SK-N-SH (cell line): ENCODE measurements at regions not wholly inside any gene's neighbourhood (a gene's known extent, or its start where the extent isn't known, plus 50 kb on each side); places are given as distances from the start of the nearest gene placed in this dataset.

Experiments used
- CTCF ChIA-PET: fragments of 300-600, 350-600 bp; formaldehyde crosslinking; extraction: SDS; loops from one replicate; lab custom pipeline; 2021; lab: Yijun Ruan, JAX
- POLR2A ChIA-PET: fragments of 350-600 bp; sonication (Branson Sonifier 250); formaldehyde crosslinking; extraction: SDS; loops from one replicate; lab custom pipeline; 2020; ENCODE audit warnings: antibody characterized with exemption, inconsistent platforms; lab: Yijun Ruan, JAX
- DNase-seq: peaks from one replicate; pipeline ENCODE4 v3.0.0; 2012
- H2AFZ ChIP-seq: fragments of 200-600 bp; sonication (generic); 2 replicates; pipeline ENCODE4 v1.8.1; 2016; ENCODE audit warnings: antibody characterized with exemption, mild to moderate bottlenecking, low read depth
- H3F3A ChIP-seq: fragments of 200-600 bp; sonication (generic); replicated peaks from 2 replicates; pipeline ENCODE3; 2016; ENCODE audit warnings: antibody characterized with exemption, mild to moderate bottlenecking; ENCODE audit not compliant: insufficient read depth
- H3K27ac ChIP-seq, 2 experiments: fragments of 200-500 bp in 1 of 2; fragments of 200-600 bp in 1 of 2; sonication (Bioruptor generic) in 1 of 2; sonication (generic), shearing (Covaris generic) in 1 of 2; 2 replicates each; pipeline versions ENCODE4 v1.5.1 to v1.6.1; 2014 to 2016; ENCODE audit warnings: low read depth in 2 of 2, inconsistent platforms in 1 of 2, low read length in 1 of 2, mild to moderate bottlenecking in 1 of 2, mixed read lengths in 1 of 2
- H3K27me3 ChIP-seq: fragments of 200-600 bp; sonication (generic), shearing (Covaris generic); 2 replicates; pipeline ENCODE4 v1.6.1; 2016; ENCODE audit warnings: mixed run types; ENCODE audit not compliant: insufficient read depth
- H3K36me3 ChIP-seq, 2 experiments: fragments of 200-500 bp in 1 of 2; fragments of 200-600 bp in 1 of 2; sonication (Bioruptor generic) in 1 of 2; sonication (generic) in 1 of 2; replicated peaks in 1 of 2; 2 replicates each; pipeline versions ENCODE3 to v1.5.1; 2014 to 2016; ENCODE audit warnings: low read length in 1 of 2, mild to moderate bottlenecking in 1 of 2; ENCODE audit not compliant: insufficient read depth in 2 of 2, control insufficient read depth in 1 of 2
- H3K4me1 ChIP-seq, 2 experiments: fragments of 200-500 bp in 1 of 2; fragments of 200-600 bp in 1 of 2; sonication (Bioruptor generic) in 1 of 2; sonication (generic), shearing (Covaris generic) in 1 of 2; 2 replicates each; pipeline versions ENCODE4 v1.5.1 to v1.6.1; 2014 to 2016; ENCODE audit warnings: low read depth in 1 of 2, low read length in 1 of 2, mixed run types in 1 of 2; ENCODE audit not compliant: insufficient read depth in 2 of 2, control insufficient read depth in 1 of 2
- H3K4me2 ChIP-seq: fragments of 200-600 bp; sonication (generic), shearing (Covaris generic); 2 replicates; pipeline ENCODE4 v1.6.1; 2017; ENCODE audit warnings: mixed run types
- H3K4me3 ChIP-seq, 2 experiments: fragments of 200-500 bp in 1 of 2; fragments of 200-600 bp in 1 of 2; sonication (Bioruptor generic) in 1 of 2; sonication (generic), shearing (Covaris generic) in 1 of 2; 2 replicates each; pipeline versions ENCODE4 v1.5.1 to v1.8.1; 2014 to 2016; ENCODE audit warnings: low read depth in 2 of 2, inconsistent platforms in 1 of 2, low read length in 1 of 2, mild to moderate bottlenecking in 1 of 2, mixed read lengths in 1 of 2, moderate library complexity in 1 of 2
- H3K79me2 ChIP-seq: fragments of 200-600 bp; sonication (generic); 2 replicates; pipeline ENCODE4 v1.8.1; 2017; ENCODE audit warnings: mild to moderate bottlenecking; ENCODE audit not compliant: insufficient read depth
- H3K9ac ChIP-seq: fragments of 200-600 bp; sonication (generic); 2 replicates; pipeline ENCODE4 v1.6.1; 2017; ENCODE audit warnings: mixed run types
- H3K9me2 ChIP-seq: fragments of 200-600 bp; sonication (generic); 2 replicates; pipeline ENCODE4 v1.6.1; 2017; ENCODE audit warnings: mixed run types
- H3K9me3 ChIP-seq: fragments of 200-600 bp; sonication (generic); 2 replicates; pipeline ENCODE4 v1.6.1; 2017; ENCODE audit warnings: mixed run types, mild to moderate bottlenecking, moderate library complexity
- H4K20me1 ChIP-seq: fragments of 200-600 bp; sonication (generic); 2 replicates; pipeline ENCODE4 v1.6.1; 2017; ENCODE audit warnings: mild to moderate bottlenecking, mixed run types; ENCODE audit not compliant: insufficient read depth
- EP300 ChIP-seq, 2 experiments: IDR thresholded peaks; 2 replicates each; pipeline versions ENCODE4 v1.4.0 to v1.6.1; 2012; ENCODE audit warnings: borderline replicate concordance in 1 of 2, low read depth in 1 of 2, low read length in 1 of 2
- FOSL2 ChIP-seq: IDR thresholded peaks from 2 replicates; pipeline ENCODE4 v1.4.0; 2012; ENCODE audit warnings: low read depth, mild to moderate bottlenecking, moderate library complexity, borderline replicate concordance
- GATA2 ChIP-seq: sonication (generic); formaldehyde crosslinking; IDR thresholded peaks from 2 replicates; pipeline ENCODE4 v1.5.0; 2020; ENCODE audit warnings: mild to moderate bottlenecking, missing genetic modification reagents
- JUND ChIP-seq: IDR thresholded peaks from 2 replicates; pipeline ENCODE4 v1.4.0; 2012
- MEF2A ChIP-seq: IDR thresholded peaks from 2 replicates; pipeline ENCODE4 v1.4.0; 2012; ENCODE audit warnings: low read depth, borderline replicate concordance
- NRF1 ChIP-seq: IDR thresholded peaks from 2 replicates; pipeline ENCODE4 v1.6.1; 2012; ENCODE audit warnings: low read depth, mild to moderate bottlenecking, low read length
- RAD21 ChIP-seq: IDR thresholded peaks from 2 replicates; pipeline ENCODE4 v1.6.1; 2012; ENCODE audit warnings: mild to moderate bottlenecking, low read length
- RFX5 ChIP-seq: IDR thresholded peaks from 2 replicates; pipeline ENCODE4 v1.6.1; 2012; ENCODE audit warnings: mild to moderate bottlenecking, improper control_type of control experiment, low read length
- SMC3 ChIP-seq: IDR thresholded peaks from 2 replicates; pipeline ENCODE4 v1.6.1; 2012; ENCODE audit warnings: low read depth, low read length, improper control_type of control experiment
- TAF1 ChIP-seq: IDR thresholded peaks from 2 replicates; pipeline ENCODE4 v1.6.1; 2012; ENCODE audit warnings: low read depth, mild to moderate bottlenecking, low read length, moderate library complexity, borderline replicate concordance
- TEAD4 ChIP-seq: IDR thresholded peaks from 2 replicates; pipeline ENCODE4 v1.4.0; 2012; ENCODE audit warnings: mild to moderate bottlenecking, borderline replicate concordance; ENCODE audit not compliant: insufficient read depth
- YY1 ChIP-seq: IDR thresholded peaks from 2 replicates; pipeline ENCODE4 v1.4.0; 2012; ENCODE audit warnings: low read depth, mild to moderate bottlenecking
- WGBS: methylation state at CpG from one replicate; pipeline ENCODE4 v1.1.6; 2017; ENCODE audit warnings: low lambda C conversion rate; 5-methylcytosine and 5-hydroxymethylcytosine counted together
- TF ChIP-seq, protein P1 (sequence below): IDR thresholded peaks from 2 replicates; pipeline ENCODE4; 2012
- TF ChIP-seq, protein P2 (sequence below): IDR thresholded peaks from 2 replicates; pipeline ENCODE4 v1.6.1; 2012; ENCODE audit warnings: mild to moderate bottlenecking, low read depth, low read length, moderate library complexity
- TF ChIP-seq, protein P3 (sequence below): fragments of 200-600 bp; sonication (generic); IDR thresholded peaks from 2 replicates; pipeline ENCODE4 v1.6.1; 2017; ENCODE audit warnings: antibody characterized with exemption, mild to moderate bottlenecking, moderate library complexity

DNA sequence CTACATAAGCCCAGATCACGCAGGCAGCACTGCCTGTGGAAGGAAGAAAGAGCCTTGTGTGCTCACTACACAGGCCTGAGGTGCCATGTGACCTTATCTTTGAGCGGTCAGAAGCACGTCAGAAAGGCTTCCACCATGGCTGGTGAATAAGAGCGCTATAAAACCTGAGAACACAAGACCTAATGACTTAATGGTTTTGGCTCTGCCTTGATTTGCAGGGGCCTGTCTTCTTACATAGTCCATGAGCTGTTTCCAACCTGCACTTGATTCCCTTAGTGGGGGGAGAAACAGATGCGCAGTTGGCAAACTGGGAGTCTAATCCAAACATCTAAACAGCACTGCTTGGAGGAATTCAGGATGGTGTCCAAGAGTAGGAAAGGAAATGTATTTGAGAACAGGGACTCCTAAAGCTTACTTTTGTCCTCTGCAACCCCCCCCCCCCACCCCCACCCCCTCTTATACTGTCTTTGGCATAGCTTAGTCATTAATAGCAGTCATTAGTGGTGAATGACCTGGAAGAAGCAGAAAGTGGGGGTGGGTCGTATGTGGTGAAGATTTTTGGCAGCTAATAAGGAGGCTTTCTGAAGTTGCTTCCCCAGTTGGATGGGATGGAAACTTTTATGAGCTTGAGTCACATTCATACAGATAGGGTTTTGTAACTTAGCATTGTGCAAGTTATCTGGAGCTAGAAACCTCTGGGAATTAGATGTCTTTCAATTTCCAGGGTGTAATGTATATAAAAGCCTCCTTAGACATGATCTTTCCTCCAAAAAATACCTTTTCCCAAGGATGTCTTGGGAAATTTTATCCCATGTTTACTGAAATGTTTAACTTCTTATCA, 454.1 kb downstream of the MEIS1 start (continued):
- TF ChIP-seq FOSL2: peak; percentile 38; the same call in 1 of the 2 replicates
- no peak for TF ChIP-seq GATA2 (CRISPR knock-in tag)

DNA sequence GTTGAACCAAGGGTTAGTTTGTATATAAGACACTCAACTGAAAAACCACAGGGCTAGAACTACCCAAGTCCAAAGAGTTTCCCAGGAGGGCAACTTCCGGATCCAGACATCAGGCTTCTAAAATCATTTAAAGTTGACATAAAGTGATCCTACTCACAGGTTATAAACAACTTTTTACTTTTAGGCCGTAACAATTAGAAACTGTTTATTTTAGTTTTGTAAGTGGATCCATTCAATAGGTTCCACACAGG, 454.6 kb downstream of the MEIS1 start:
- no peaks in the 10 kb centered on the region for H4K20me1 ChIP-seq
- TF ChIP-seq, protein P1, sequence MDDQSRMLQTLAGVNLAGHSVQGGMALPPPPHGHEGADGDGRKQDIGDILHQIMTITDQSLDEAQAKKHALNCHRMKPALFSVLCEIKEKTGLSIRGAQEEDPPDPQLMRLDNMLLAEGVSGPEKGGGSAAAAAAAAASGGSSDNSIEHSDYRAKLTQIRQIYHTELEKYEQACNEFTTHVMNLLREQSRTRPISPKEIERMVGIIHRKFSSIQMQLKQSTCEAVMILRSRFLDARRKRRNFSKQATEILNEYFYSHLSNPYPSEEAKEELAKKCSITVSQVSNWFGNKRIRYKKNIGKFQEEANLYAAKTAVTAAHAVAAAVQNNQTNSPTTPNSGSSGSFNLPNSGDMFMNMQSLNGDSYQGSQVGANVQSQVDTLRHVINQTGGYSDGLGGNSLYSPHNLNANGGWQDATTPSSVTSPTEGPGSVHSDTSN: no peak
- TF ChIP-seq EP300 (IDR thresholded peaks at IDR 0.05; ENCODE audit: borderline replicate concordance in 1 of 2, low read depth in 1 of 2, low read length in 1 of 2) (no peak), NRF1 (no peak), RAD21 (no peak), TAF1 (no peak), MEF2A (no peak), RFX5 (no peak), JUND (no peak), TEAD4 (no peak), YY1 (no peak), GATA2 (CRISPR knock-in tag) (no peak), SMC3 (no peak)
- TF ChIP-seq, protein P2, sequence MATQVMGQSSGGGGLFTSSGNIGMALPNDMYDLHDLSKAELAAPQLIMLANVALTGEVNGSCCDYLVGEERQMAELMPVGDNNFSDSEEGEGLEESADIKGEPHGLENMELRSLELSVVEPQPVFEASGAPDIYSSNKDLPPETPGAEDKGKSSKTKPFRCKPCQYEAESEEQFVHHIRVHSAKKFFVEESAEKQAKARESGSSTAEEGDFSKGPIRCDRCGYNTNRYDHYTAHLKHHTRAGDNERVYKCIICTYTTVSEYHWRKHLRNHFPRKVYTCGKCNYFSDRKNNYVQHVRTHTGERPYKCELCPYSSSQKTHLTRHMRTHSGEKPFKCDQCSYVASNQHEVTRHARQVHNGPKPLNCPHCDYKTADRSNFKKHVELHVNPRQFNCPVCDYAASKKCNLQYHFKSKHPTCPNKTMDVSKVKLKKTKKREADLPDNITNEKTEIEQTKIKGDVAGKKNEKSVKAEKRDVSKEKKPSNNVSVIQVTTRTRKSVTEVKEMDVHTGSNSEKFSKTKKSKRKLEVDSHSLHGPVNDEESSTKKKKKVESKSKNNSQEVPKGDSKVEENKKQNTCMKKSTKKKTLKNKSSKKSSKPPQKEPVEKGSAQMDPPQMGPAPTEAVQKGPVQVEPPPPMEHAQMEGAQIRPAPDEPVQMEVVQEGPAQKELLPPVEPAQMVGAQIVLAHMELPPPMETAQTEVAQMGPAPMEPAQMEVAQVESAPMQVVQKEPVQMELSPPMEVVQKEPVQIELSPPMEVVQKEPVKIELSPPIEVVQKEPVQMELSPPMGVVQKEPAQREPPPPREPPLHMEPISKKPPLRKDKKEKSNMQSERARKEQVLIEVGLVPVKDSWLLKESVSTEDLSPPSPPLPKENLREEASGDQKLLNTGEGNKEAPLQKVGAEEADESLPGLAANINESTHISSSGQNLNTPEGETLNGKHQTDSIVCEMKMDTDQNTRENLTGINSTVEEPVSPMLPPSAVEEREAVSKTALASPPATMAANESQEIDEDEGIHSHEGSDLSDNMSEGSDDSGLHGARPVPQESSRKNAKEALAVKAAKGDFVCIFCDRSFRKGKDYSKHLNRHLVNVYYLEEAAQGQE: no peak
- TF ChIP-seq, protein P3, sequence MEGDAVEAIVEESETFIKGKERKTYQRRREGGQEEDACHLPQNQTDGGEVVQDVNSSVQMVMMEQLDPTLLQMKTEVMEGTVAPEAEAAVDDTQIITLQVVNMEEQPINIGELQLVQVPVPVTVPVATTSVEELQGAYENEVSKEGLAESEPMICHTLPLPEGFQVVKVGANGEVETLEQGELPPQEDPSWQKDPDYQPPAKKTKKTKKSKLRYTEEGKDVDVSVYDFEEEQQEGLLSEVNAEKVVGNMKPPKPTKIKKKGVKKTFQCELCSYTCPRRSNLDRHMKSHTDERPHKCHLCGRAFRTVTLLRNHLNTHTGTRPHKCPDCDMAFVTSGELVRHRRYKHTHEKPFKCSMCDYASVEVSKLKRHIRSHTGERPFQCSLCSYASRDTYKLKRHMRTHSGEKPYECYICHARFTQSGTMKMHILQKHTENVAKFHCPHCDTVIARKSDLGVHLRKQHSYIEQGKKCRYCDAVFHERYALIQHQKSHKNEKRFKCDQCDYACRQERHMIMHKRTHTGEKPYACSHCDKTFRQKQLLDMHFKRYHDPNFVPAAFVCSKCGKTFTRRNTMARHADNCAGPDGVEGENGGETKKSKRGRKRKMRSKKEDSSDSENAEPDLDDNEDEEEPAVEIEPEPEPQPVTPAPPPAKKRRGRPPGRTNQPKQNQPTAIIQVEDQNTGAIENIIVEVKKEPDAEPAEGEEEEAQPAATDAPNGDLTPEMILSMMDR: no peak
- no peak overlapping the region for H2AFZ ChIP-seq
- DNase-seq: no peak
- no peaks in the 10 kb centered on the region for H3K79me2 ChIP-seq
- peaks cover 2 to 9% of the 10 kb centered on the region in 2 experiments; a peak in 3 of 4 replicates for H3K4me1 ChIP-seq
- ChIA-PET POLR2A (no interaction called here), CTCF (no interaction called here)
- no peaks in the 10 kb centered on the region for H3K9me3 ChIP-seq
- no peaks in the 10 kb centered on the region for H3K36me3 ChIP-seq
- H3K27me3 ChIP-seq: no peaks in the 10 kb centered on the region
- no peaks in the 10 kb centered on the region for H3K9me2 ChIP-seq
- no peak overlapping the region for H3K9ac ChIP-seq
- 85% methylated on average over 2 of the region's 2 CpGs for WGBS
- H3K4me3 ChIP-seq: no peak overlapping the region
- H3K27ac ChIP-seq: peak overlapping the region in 1 of 2 experiments; percentile 68; a peak in 2 of 4 replicates
- H3F3A ChIP-seq: peaks cover 11% of the 10 kb centered on the region
- H3K4me2 ChIP-seq: no peak overlapping the region
